Dendritic cell treated with granulocyte-macrophage colony-stimulating factor and Interleukin-4, amounts not matched to agents 40 ng/mL and 50 ng/mL, for 4 days (primary cell): ENCODE measurements at regions not wholly inside any gene's neighbourhood (a gene's known extent, or its start where the extent isn't known, plus 50 kb on each side); places are given as distances from the start of the nearest gene placed in this dataset.
"Not testable (repeated sequence)": the region's sequence is repeated elsewhere in the genome, so short reads cannot be mapped to it uniquely, and the experiment has no call there.

Experiments
- H3K27ac Mint-ChIP-seq: one replicate; pipeline ENCODE4 v1.8.0; 2022; ENCODE audit warnings: mild to moderate bottlenecking, mixed read lengths
- H3K27me3 Mint-ChIP-seq: one replicate; pipeline ENCODE4 v1.8.0; 2022; ENCODE audit warnings: mild to moderate bottlenecking, mixed read lengths
- H3K36me3 Mint-ChIP-seq: one replicate; pipeline ENCODE4 v1.8.0; 2022; ENCODE audit warnings: low read depth, mixed read lengths
- H3K4me1 Mint-ChIP-seq: one replicate; pipeline ENCODE4 v1.8.0; 2022; ENCODE audit warnings: low read depth, mixed read lengths
- H3K4me3 Mint-ChIP-seq: one replicate; pipeline ENCODE4 v1.8.0; 2022; ENCODE audit warnings: mild to moderate bottlenecking, moderate library complexity, mixed read lengths
- H3K9me3 Mint-ChIP-seq: one replicate; pipeline ENCODE4 v1.8.0; 2022; ENCODE audit warnings: mixed read lengths
- intact Hi-C: fragments of 100-400 bp; cut with micrococcal nuclease; formaldehyde crosslinking; loops from one replicate; pipeline ENCODE4 v1.15.0; 2022

DNA sequence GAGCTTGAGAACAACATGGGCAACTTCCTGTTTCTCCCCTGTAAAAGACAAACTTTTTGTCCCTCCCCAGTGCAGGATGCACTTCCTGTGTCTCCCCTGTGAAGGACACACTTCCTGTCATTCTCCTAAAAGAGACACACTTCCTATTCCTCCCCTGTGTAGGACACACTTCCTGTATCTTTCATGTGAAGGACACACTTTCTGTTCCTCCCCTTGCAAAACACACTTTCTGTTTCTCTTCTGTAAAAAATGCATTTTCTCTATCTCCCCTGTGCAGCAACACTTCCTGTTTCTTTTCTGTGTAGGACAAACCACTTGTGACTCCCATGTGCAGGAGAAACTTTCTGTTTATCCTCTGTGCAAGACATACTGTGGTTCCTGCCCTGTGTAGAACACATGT is 488.6 kb upstream of the USP9Y start:
- Mint-ChIP-seq H3K9me3 (peaks cover 72% of the 10 kb centered on the region), H3K4me1 (peaks cover 44% of the 10 kb centered on the region), H3K27me3 (no peaks in the 10 kb centered on the region), H3K27ac (no peak overlapping the region), H3K36me3 (peaks cover 34% of the 10 kb centered on the region), H3K4me3 (no peak overlapping the region)
- intact Hi-C loops, result no loop called here

DNA sequence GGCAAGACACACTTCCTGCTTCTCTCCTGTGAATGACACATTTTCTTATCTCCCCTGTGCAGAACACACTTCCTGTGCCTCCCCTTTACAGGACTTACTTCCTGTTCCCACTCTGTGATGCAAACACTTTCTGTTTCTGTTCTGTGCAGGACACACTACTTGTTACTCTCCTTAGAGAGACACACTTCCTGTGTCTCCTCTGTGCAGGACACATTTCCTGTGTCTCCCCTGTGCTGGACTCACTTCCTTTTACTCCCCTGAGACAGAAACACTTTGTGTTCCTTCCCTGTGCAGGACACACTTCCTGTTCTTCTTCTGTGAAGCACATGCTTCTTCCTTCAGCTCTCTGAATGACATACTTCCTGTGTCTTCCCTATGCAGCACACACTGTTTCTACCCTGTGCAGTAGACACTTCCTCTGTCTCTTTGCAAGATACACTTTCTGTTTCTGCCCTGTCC is 485.4 kb upstream of the USP9Y start:
- Mint-ChIP-seq H3K4me3 (no peak overlapping the region), H3K36me3 (peaks cover 34% of the 10 kb centered on the region), H3K4me1 (peaks cover 54% of the 10 kb centered on the region), H3K27me3 (no peaks in the 10 kb centered on the region), H3K9me3 (peaks cover 87% of the 10 kb centered on the region), H3K27ac (no peak overlapping the region)
- intact Hi-C loops, result no loop called here

DNA sequence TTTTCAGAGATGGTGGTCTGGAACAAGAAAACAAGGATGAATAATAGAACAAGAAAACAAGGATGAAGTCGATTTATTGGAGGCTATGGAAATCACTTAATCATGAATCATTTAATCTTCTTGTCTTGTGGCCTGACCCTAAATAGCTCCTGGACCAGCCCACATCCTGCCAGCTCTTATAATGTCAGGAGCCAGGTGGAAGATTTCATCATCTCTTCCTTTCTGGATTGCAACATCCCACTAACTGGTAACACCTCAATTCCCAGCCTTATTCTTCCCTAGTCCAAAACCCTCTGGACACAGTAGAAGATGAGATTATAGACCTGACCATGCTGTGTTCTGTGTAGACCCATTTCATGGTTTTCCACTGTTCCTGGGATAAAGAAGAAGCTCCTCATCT is 470.1 kb upstream of the USP9Y start:
- H3K9me3 Mint-ChIP-seq, result no peaks in the 10 kb centered on the region
- intact Hi-C loops, result no loop called here

DNA sequence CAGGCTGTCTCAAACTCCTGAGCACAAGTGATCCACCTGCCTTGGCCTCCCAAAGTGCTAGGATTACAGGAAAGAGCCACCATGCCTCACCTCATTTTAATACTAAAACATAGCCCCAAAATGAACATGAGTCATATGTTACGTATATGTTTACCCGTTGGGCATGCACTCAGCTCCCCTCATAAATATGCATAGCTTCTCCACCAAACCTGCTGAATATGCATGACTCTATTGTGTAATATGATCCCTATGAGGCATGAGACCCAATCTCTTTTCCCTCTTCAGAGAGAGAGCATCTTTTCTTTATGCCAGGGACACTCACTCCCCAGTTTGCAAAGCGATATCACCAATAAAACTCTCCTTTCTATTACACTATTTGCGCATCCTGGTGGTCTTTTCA is 464.6 kb upstream of the USP9Y start:
- intact Hi-C loops, result no loop called here
- H3K27me3 Mint-ChIP-seq, result no peaks in the 10 kb centered on the region
- H3K27ac Mint-ChIP-seq, result no peak overlapping the region
- no peaks in the 10 kb centered on the region for H3K4me1 Mint-ChIP-seq
- no peaks in the 10 kb centered on the region for H3K36me3 Mint-ChIP-seq
- no peak overlapping the region for H3K4me3 Mint-ChIP-seq
- H3K9me3 Mint-ChIP-seq, result no peaks in the 10 kb centered on the region

More for the DNA sequence above, 470.1 kb upstream of the USP9Y start:
- Mint-ChIP-seq H3K36me3 (no peaks in the 10 kb centered on the region), H3K27ac (no peak overlapping the region), H3K4me3 (no peak overlapping the region), H3K4me1 (no peaks in the 10 kb centered on the region), H3K27me3 (no peaks in the 10 kb centered on the region)

DNA sequence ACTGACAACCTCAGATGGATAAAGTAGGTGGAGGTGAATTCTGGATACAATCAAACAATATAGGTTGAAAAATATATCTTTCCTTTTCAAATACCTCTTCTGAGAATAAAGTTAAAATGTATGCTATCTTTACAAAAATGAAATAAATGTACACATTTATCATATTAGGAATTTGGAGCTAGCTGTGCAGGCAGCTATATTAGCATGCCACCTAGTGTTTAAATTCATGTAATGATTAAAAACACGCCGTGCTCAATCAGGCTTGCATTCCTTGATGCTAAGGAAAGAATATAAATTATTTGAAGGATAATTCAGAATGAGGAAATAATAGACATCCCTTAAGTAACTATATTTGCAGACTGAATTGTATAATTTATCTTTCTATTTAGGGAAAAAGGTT is 460.7 kb upstream of the USP9Y start:
- H3K4me1 Mint-ChIP-seq, H3K27me3 Mint-ChIP-seq, H3K9me3 Mint-ChIP-seq, H3K36me3 Mint-ChIP-seq, H3K4me3 Mint-ChIP-seq, intact Hi-C loops, H3K27ac Mint-ChIP-seq: not testable (repeated sequence)

DNA sequence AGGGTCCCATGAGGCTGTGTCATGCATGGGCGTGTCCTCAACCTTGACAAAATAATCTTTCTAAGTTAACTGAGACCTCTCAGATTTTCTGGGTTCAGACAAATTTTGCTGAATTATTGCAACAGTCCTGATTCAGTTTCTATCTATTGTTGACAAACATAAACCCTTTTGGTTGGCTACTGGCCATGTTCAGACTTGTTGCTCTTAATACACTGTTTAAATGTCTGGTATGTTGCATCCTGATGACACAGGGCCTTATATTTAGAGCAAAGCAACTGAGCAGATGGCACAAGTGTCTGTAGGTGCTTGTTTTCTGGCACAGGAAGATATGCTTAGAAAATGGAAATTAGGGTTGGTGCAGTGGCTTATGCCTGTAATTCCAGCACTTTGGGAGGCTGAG is 456.9 kb upstream of the USP9Y start:
- Mint-ChIP-seq H3K9me3 (no peaks in the 10 kb centered on the region), H3K27me3 (no peaks in the 10 kb centered on the region), H3K4me3 (no peak overlapping the region), H3K4me1 (no peaks in the 10 kb centered on the region), H3K27ac (no peak overlapping the region), H3K36me3 (no peaks in the 10 kb centered on the region)
- intact Hi-C loops, result no loop called here

DNA sequence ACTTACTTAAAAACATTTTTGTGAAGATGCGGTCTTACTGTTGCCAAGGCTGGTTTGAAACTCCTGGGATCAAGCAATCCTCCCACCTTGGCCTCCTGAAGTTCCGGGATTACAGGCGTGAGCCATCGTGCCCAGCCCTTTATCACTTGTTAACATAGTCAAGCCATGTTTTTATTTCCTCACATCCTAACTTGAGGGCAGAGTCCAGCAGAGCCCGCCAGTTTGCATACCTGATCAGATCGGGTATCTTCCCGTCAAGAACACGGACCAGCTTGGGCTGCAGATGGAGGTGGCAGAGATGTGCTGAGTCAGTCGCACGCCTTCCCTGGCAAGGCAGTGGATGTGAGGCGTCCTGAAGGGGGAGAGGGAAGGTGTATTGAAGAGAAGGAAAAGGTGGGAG is 447.3 kb upstream of the USP9Y start:
- Mint-ChIP-seq H3K9me3 (no peaks in the 10 kb centered on the region), H3K4me3 (no peak overlapping the region), H3K27me3 (no peaks in the 10 kb centered on the region), H3K4me1 (no peaks in the 10 kb centered on the region), H3K27ac (no peak overlapping the region), H3K36me3 (no peaks in the 10 kb centered on the region)
- intact Hi-C loops, result no loop called here

DNA sequence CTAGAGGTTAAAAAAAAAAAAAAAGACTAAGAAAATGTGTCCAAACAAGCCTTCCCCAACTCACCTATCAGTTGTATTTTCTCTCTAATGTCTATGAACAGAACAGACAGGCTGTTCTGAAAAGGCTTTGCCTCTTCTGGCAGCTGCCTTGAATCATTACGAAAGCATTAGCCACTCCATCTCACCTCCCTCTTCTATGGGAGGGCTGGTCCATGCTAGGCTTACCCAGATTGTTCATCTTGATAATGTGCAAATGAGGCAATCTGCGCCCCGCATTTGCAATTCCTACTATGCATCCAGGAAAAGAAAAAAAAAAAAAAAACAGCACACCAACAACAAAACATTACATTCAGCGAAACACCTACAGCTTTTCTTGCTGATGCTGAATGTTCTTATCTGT is 429.9 kb upstream of the USP9Y start:
- Mint-ChIP-seq H3K27me3 (no peaks in the 10 kb centered on the region), H3K4me1 (no peaks in the 10 kb centered on the region), H3K9me3 (no peaks in the 10 kb centered on the region), H3K4me3 (no peak overlapping the region), H3K36me3 (no peaks in the 10 kb centered on the region), H3K27ac (no peak overlapping the region)
- intact Hi-C loops, result no loop called here

DNA sequence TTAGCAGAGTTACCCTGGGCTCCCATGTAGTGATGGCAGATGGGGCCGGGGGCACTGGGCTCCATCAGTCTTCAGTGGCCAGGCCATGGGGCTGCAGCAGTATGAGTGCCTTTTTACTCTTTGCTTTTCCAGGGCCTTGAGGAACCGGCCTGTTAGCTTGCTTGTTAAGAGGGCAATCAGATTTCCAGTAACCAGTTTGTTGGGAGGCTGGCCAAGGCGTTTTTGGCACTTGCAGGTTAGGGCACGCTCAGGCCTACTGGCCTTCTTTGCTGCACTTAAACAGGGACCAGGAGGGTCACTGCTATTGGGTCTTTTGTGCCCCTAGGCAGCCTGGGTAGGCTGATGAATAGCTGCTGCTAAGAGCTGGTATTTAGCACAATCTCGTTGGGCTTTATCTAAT is 415.4 kb upstream of the USP9Y start:
- H3K27me3 Mint-ChIP-seq, result no peaks in the 10 kb centered on the region
- no peak overlapping the region for H3K4me3 Mint-ChIP-seq
- peaks cover 48% of the 10 kb centered on the region for H3K9me3 Mint-ChIP-seq
- H3K27ac Mint-ChIP-seq, result no peak overlapping the region
- intact Hi-C loops, result no loop called here
- no peaks in the 10 kb centered on the region for H3K36me3 Mint-ChIP-seq
- H3K4me1 Mint-ChIP-seq, result no peaks in the 10 kb centered on the region

DNA sequence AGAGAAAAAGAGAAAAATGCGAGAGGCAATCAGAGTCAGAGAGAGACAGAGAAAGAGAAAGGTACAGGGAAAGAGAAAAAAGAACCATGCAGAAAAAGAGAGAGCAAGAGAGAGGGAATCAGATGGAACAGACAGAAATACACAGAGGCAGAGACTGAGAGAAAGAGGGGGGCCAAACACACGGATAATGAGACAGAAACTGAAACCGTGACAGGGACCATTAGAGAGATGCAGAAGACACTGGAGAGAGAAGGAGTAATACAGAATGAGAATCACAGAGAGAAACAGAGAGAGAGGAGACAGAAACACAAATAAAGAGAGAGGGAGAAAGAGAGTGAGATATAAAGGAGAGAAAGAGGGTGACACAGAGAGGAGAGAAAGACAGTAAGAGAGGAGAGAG is 412.1 kb upstream of the USP9Y start:
- Mint-ChIP-seq H3K27ac (no peak overlapping the region), H3K36me3 (no peaks in the 10 kb centered on the region), H3K4me3 (no peak overlapping the region), H3K9me3 (peaks cover 23% of the 10 kb centered on the region), H3K27me3 (no peaks in the 10 kb centered on the region), H3K4me1 (no peaks in the 10 kb centered on the region)
- intact Hi-C loops, result no loop called here

DNA sequence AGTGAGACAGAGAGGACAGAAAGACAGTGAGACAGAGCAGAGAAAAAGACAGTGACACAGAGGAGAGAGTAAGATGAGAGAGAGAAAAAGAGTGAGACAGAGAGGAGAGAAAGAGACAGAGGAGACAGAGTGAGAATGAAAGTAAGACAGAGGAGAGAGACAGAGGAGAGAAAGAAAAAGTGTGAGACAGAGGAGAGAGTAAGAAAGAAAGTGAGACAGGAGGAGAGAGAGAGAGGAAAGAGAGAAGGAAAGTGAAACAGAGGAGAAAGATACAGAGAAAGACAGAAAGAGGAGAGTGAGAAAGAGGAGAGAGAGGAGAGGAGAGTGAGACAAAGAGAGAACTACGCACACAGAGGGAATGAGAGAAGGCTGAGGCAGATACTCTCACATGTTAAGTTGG is 411.6 kb upstream of the USP9Y start:
- H3K9me3 Mint-ChIP-seq, result peaks cover 18% of the 10 kb centered on the region
- no peaks in the 10 kb centered on the region for H3K4me1 Mint-ChIP-seq
- no peak overlapping the region for H3K4me3 Mint-ChIP-seq
- no peaks in the 10 kb centered on the region for H3K27me3 Mint-ChIP-seq
- intact Hi-C loops, result no loop called here
- H3K36me3 Mint-ChIP-seq, result no peaks in the 10 kb centered on the region
- no peak overlapping the region for H3K27ac Mint-ChIP-seq

DNA sequence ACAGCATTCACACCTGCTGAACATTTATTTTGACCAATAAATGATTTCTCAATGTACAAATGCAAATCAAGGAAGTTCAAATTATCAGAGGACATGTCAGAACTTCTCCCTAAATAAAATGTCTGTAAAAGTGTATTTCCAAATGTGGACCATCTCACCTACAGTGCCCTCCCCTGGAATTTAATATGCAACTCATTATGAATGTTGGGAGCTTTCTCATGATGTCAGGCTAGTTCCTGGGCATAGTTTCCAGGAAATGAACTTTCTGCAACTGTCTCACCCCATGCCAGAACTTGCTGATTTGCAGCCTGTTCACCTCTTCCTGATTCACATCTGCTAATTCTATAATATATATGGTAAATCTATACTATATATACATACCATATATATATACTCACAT is 408.5 kb upstream of the USP9Y start:
- Mint-ChIP-seq H3K4me1 (no peaks in the 10 kb centered on the region), H3K4me3 (no peak overlapping the region), H3K9me3 (no peaks in the 10 kb centered on the region), H3K27ac (no peak overlapping the region), H3K27me3 (no peaks in the 10 kb centered on the region), H3K36me3 (no peaks in the 10 kb centered on the region)
- intact Hi-C loops, result no loop called here

DNA sequence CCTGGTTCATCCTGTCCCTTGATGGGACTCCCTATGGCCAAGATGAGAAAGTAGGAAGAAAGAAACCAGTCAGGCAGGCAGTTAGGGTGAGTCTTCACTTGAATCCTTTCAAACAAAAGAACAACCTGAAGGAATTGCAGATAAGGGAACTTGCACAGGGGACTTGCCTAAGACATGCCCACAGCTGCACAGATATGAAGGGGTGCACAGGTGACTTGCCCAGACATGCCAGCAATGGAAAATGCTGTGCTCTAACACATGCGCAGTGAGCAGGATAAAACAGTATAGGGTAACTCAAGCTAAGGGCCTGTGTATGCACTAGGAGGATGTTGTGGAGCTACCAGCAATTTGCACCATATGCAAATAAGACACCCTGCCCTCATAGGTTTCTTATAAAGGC is 404.6 kb upstream of the USP9Y start:
- H3K36me3 Mint-ChIP-seq, result no peaks in the 10 kb centered on the region
- H3K27me3 Mint-ChIP-seq, result no peaks in the 10 kb centered on the region
- intact Hi-C loops, result no loop called here
- H3K4me3 Mint-ChIP-seq, result no peak overlapping the region
- no peaks in the 10 kb centered on the region for H3K4me1 Mint-ChIP-seq
- no peak overlapping the region for H3K27ac Mint-ChIP-seq
- no peaks in the 10 kb centered on the region for H3K9me3 Mint-ChIP-seq

DNA sequence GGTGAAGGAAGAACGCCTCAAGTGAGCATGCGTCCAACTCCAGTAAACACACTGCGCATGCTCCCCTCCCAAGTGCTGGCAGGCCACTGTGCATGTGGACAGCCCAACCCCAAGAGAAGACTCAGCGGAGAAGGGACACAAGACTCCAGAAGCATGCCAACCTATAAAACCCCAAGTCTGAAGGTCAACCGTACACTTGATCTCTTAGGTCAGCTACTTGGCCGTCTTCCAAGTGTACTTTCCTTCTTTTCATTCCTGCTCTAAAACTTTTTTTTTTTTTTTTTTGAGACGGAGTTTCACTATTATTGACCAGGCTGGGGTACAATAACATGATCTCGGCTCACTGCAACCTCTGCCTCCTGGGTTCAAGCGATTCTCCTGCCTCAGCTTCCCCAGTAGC is 401.2 kb upstream of the USP9Y start:
- H3K36me3 Mint-ChIP-seq, H3K27me3 Mint-ChIP-seq, intact Hi-C loops: not testable (repeated sequence)

DNA sequence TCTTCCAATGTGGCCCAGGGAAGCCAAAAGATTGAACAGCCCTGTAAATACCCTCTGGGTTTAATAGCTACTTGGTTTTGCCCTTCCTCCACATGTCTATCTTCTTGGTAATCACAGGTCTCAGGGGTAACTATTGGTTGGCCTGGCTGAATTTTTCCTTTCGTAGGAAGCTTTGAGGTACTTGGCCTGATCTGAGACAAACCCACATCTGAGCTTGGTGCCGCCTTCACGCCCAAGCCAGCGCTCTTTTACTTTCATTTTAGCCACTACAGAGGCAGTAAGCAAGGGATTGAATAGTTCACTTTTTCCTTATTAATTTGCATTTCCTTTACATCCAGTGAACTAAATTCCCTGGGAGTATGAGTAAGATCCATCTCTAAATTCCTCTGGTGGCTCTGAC is 397.6 kb upstream of the USP9Y start:
- Mint-ChIP-seq H3K36me3 (no peaks in the 10 kb centered on the region), H3K9me3 (no peaks in the 10 kb centered on the region), H3K27ac (no peak overlapping the region), H3K4me3 (no peak overlapping the region), H3K27me3 (no peaks in the 10 kb centered on the region), H3K4me1 (no peaks in the 10 kb centered on the region)
- intact Hi-C loops, result no loop called here

More for the DNA sequence above, 401.2 kb upstream of the USP9Y start:
- H3K27ac Mint-ChIP-seq, H3K4me3 Mint-ChIP-seq, H3K4me1 Mint-ChIP-seq, H3K9me3 Mint-ChIP-seq: not testable (repeated sequence)

DNA sequence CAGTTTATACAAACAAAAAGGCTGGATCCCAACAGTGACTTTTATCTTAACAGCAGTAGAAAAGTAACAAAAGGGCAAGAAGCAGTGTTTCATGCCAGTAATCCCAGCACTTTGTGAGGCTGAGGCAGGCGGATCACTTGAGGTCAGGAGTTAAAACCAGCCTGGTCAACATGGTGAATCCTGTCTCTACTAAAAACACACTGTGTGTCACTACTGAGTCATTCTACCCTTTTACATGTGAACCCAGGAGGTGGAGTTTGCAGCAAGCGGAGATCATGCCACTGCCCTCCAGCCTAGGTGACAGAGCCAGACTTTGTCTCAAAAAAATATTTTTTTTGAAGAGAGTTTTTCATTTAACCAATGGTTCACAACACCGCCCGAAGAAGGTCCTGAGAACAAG is 395.6 kb upstream of the USP9Y start:
- H3K27ac Mint-ChIP-seq, result no peak overlapping the region
- no peaks in the 10 kb centered on the region for H3K27me3 Mint-ChIP-seq
- intact Hi-C loops, result no loop called here
- no peaks in the 10 kb centered on the region for H3K36me3 Mint-ChIP-seq
- no peaks in the 10 kb centered on the region for H3K4me1 Mint-ChIP-seq
- H3K4me3 Mint-ChIP-seq, result no peak overlapping the region
- H3K9me3 Mint-ChIP-seq, result no peaks in the 10 kb centered on the region
